K562 (cell line): ENCODE measurements at regions not wholly inside any gene's neighbourhood (a gene's known extent, or its start where the extent isn't known, plus 50 kb on each side); places are given as distances from the start of the nearest gene placed in this dataset.
"Not testable (repeated sequence)": the region's sequence is repeated elsewhere in the genome, so short reads cannot be mapped to it uniquely, and the experiment has no call there.

ENCODE experiments used
- ATAC-seq: fragments of 200-7000 bp; cut with Tn5 transposase; 3 replicates; pipeline ENCODE4 v1.9.1; 2020; ENCODE audit warnings: moderate library complexity
- BruUV-seq: library from RNA; stranded (reverse); fragments of 400-500 nt; replicated peaks from 2 replicates; lab custom pipeline; 2021; lab: Mats Ljungman, UMichigan
- CTCF ChIA-PET: fragments of 300-600 bp; formaldehyde crosslinking; extraction: SDS; loops from one replicate; lab custom pipeline; 2021; ENCODE audit warnings: low intra/inter-chr PET ratio; lab: Yijun Ruan, JAX
- POLR2A ChIA-PET: fragments of 300-600, 350-650 bp; sonication (Branson Sonifier 250); formaldehyde crosslinking; extraction: SDS; loops from one replicate; lab custom pipeline; 2021; ENCODE audit warnings: antibody characterized with exemption, inconsistent platforms; lab: Yijun Ruan, JAX
- DNase-seq, 4 experiments: peaks; one replicate each; pipeline versions ENCODE4 v3.0.0 to v3.0.0-alpha.2; 2011 to 2018; ENCODE audit warnings: low spot score in 3 of 4, mixed read lengths in 3 of 4; ENCODE audit errors: extremely low read depth in 1 of 4
- FAIRE-seq: peaks from 2 replicates; lab custom pipeline; 2011; peaks lifted over from hg19 to GRCh38; lab: Jason Lieb, UNC
- H2AFZ ChIP-seq: 2 replicates; pipeline ENCODE4 v1.6.0; 2011; ENCODE audit warnings: low read depth, low read length, control low read depth, inconsistent platforms
- H3K27ac ChIP-seq: fragments of 200-600 bp; 3 replicates; pipeline ENCODE4 v1.8.0; 2011; ENCODE audit warnings: low read depth, mild to moderate bottlenecking, control low read depth, inconsistent platforms, low read length, moderate library complexity, mixed read lengths; ENCODE audit errors: extremely low read depth
- H3K27me3 ChIP-seq, 2 experiments: fragments of 300-600 bp in 1 of 2; 2 replicates in 1 of 2; 3 replicates in 1 of 2; pipeline versions ENCODE4 v1.6.0 to v1.8.0; 2011; ENCODE audit warnings: inconsistent platforms in 2 of 2, low read length in 2 of 2, mild to moderate bottlenecking in 1 of 2, mixed read lengths in 1 of 2, moderate library complexity in 1 of 2; ENCODE audit not compliant: control insufficient read depth in 2 of 2, insufficient read depth in 2 of 2
- H3K36me3 ChIP-seq: fragments of 300-600 bp; 3 replicates; pipeline ENCODE4 v1.8.0; 2011; ENCODE audit warnings: mild to moderate bottlenecking, low read length, inconsistent platforms; ENCODE audit not compliant: control insufficient read depth, insufficient read depth
- H3K4me1 ChIP-seq, 2 experiments: fragments of 200-600 bp in 1 of 2; replicated peaks in 1 of 2; 2 replicates in 1 of 2; 3 replicates in 1 of 2; pipeline versions ENCODE4 v1.5.1 to v1.8.0; 2011; ENCODE audit warnings: inconsistent platforms in 2 of 2, low read length in 2 of 2, mild to moderate bottlenecking in 1 of 2, mixed read lengths in 1 of 2, moderate library complexity in 1 of 2; ENCODE audit not compliant: control insufficient read depth in 2 of 2, insufficient read depth in 2 of 2
- H3K4me2 ChIP-seq: 2 replicates; pipeline ENCODE4 v1.6.1; 2011; ENCODE audit warnings: low read length, control low read depth, inconsistent platforms, mixed read lengths; ENCODE audit not compliant: insufficient read depth
- H3K4me3 ChIP-seq: fragments of 200-600 bp; sonication (generic), shearing (Covaris generic); 2 replicates; pipeline ENCODE4 v1.5.1; 2016; ENCODE audit warnings: control low read depth, inconsistent platforms
- H3K79me2 ChIP-seq: fragments of 200-600 bp; 3 replicates; pipeline ENCODE4 v1.8.0; 2011; ENCODE audit warnings: low read length, inconsistent platforms; ENCODE audit not compliant: control insufficient read depth, insufficient read depth
- H3K9ac ChIP-seq, 2 experiments: 2 replicates each; pipeline versions ENCODE4 v1.6.0 to v1.6.1; 2011; ENCODE audit warnings: low read depth in 2 of 2, low read length in 2 of 2, control low read depth in 1 of 2, inconsistent platforms in 1 of 2, mild to moderate bottlenecking in 1 of 2, mixed read lengths in 1 of 2; ENCODE audit not compliant: insufficient read depth in 1 of 2
- H3K9me1 ChIP-seq: one replicate; pipeline ENCODE4 v1.6.0; 2011; ENCODE audit warnings: inconsistent platforms, mild to moderate bottlenecking, low read length, moderate library complexity; ENCODE audit not compliant: control insufficient read depth, insufficient read depth
- H3K9me3 ChIP-seq: replicated peaks from 2 replicates; pipeline ENCODE4 v1.5.1; 2011; ENCODE audit warnings: low read depth, low read length, inconsistent platforms; ENCODE audit not compliant: control insufficient read depth, insufficient read depth
- H4K20me1 ChIP-seq: replicated peaks from 2 replicates; pipeline ENCODE4 v1.6.1; 2011; ENCODE audit warnings: low read length, inconsistent platforms, mixed read lengths; ENCODE audit not compliant: control insufficient read depth, insufficient read depth
- C11orf30 ChIP-seq: fragments of 450-650 bp; IDR thresholded peaks from 2 replicates; pipeline ENCODE4 v1.6.1; 2016; ENCODE audit warnings: low read depth, mild to moderate bottlenecking
- MAFG ChIP-seq: fragments of 450-650 bp; conservative IDR thresholded peaks from 2 replicates; pipeline ENCODE4 v1.6.1; 2016; ENCODE audit warnings: missing genetic modification characterization, missing compliant biosample characterization
- ZNF316 ChIP-seq: fragments of 450-650 bp; IDR thresholded peaks from 2 replicates; pipeline ENCODE4 v1.6.1; 2016
- WGBS: fragments of 100-300 bp; shearing (Covaris generic); methylation state at CpG from one replicate; pipeline ENCODE4 v1.1.6; 2016; ENCODE audit warnings: low coverage, mixed read lengths; ENCODE audit not compliant: insufficient coverage; ENCODE audit errors: missing lambda C conversion rate; 5-methylcytosine and 5-hydroxymethylcytosine counted together
- in situ Hi-C: fragments of 300-500 bp; cut with MboI; formaldehyde crosslinking; loops from 4 replicates; pipeline ENCODE4 v1.15.0; 2018; ENCODE audit warnings: inconsistent platforms, mixed read lengths
- intact Hi-C: fragments of 100-400 bp; cut with micrococcal nuclease; formaldehyde crosslinking; loops from 2 replicates; pipeline ENCODE4 v1.14.2; 2022

DNA sequence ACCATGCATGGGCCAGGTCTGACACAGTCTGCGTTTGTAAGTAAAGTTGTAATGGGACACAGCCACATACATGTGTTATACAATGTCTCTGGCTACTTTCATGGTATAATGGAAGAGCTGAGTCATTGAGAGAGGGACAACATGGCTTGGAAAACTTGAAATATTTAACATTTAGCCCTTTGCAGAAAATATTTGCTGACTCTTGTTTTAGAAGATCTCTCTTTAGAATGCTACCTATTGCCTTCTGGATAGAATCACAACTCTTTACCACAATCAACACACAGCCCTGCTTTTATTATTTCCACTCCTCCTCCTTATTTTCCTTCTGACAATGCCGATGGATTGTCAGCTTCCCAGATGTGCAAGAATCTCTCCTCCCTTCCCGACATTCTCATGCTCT, 138.4 kb upstream of the DUSP22 start:
- H3K9ac ChIP-seq, H4K20me1 ChIP-seq, FAIRE-seq, H3K4me1 ChIP-seq, in situ Hi-C loops, H3K4me3 ChIP-seq, H3K4me2 ChIP-seq, H3K79me2 ChIP-seq, H3K36me3 ChIP-seq, DNase-seq, H3K9me1 ChIP-seq, H2AFZ ChIP-seq, ATAC-seq, CTCF ChIA-PET, intact Hi-C loops, H3K27me3 ChIP-seq, BruUV-seq, H3K9me3 ChIP-seq, H3K27ac ChIP-seq, POLR2A ChIA-PET: not testable (repeated sequence)
- peak; percentile 39 for TF ChIP-seq MAFG (tag)
- peak; percentile 64 for TF ChIP-seq ZNF316
- TF ChIP-seq C11orf30, result peak; percentile 59
- 3% methylated on average over 3 of the region's 3 CpGs for WGBS

DNA sequence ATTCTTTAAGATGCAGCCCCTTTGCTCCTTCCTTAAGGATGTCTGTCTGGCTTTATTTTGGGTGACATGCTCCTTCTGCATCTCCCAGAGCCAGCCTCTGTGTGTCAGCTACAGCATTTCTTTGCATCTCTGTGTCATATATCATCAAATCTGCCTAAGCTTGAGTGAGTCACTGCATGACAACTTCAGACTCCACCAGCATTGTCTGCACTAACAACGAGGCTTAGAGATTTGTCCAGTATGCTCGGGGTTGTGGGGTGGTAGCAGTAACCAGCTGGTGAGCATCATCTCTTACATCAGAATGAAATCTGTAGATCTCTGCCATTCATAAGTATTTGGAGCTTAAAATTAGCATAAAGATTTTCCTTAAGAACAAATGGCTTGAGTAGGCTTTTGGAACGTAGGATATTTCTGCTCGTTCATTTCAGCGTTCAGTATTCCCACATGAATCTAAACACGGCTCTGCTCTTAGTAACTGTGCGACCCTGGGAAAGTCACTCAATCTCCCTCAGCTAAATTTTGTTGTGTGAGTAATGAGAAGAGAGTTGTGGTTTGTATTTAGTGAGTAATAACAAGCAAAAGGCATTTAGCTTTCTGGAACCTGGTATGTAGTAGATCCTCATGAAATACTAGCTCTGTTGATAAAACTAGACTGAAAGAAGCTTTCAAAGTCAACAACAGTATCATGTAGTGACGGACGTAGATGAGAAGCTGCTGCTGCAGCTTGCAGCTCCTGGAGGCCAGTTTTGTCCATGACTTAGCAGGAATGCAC, 137.8 kb upstream of the DUSP22 start:
- DNase-seq, H3K9me3 ChIP-seq, H3K79me2 ChIP-seq, intact Hi-C loops, H3K4me3 ChIP-seq, H2AFZ ChIP-seq, CTCF ChIA-PET, H3K27me3 ChIP-seq, H3K9me1 ChIP-seq, H3K27ac ChIP-seq, BruUV-seq, in situ Hi-C loops, H3K9ac ChIP-seq, H3K36me3 ChIP-seq, ATAC-seq, H4K20me1 ChIP-seq, H3K4me1 ChIP-seq, FAIRE-seq, H3K4me2 ChIP-seq: not testable (repeated sequence)
- POLR2A ChIA-PET, result interaction anchor here (1.1 kb wide), 1 partner anchor 10 kb away, joined by 4 read pairs; no protein-coding TSS in a partner anchor
- WGBS, result 2% methylated on average over 9 of the region's 9 CpGs
